ENCODE measurements at regions not wholly inside any gene's neighbourhood (a gene's known extent, or its start where the extent isn't known, plus 50 kb on each side); places are given as distances from the start of the nearest gene placed in this dataset.
"Not testable (repeated sequence)": the region's sequence is repeated elsewhere in the genome, so short reads cannot be mapped to it uniquely, and the experiment has no call there.

DNA sequence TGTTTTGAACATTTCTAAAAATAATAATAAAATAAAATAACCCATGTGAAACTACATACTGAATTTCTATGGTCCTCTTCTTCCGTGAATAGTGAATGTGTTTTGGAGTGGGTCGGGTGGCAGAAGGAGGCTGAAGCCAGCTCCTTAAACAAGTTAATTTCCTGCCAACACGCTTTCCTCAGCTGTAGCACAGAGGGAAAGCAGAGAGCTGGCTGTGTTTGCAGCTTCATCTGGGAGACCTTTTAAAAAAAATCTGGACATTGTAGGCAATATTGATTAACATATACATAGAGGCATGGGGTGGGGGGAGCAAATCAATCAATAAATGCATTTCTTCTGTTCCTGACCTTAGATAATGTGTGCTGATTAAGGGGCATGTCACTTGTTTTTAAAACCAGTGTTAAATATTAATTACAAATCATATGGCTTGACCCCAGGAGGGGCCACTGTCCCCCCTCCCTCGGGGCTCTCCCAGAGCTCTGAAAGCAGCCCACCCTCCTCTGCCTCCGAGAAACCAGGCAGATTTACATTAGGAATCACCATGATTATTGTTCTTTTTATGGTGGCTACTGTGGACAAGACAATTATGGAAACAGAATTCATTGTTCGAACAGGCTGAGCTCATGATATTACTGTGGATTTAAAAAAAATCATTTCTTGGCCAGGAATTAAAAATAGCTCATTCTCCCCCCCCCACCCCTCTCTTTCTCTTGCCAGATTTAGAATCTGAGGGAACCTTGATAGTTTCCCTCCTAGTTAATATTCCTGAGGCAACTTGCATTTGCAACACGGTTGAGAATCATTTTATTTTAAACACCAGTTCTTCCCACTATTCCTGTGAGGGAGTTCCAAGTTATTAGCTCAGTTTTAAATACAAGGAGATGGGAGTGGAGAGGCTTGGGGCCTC is 100.5 kb upstream of the CARD11 start:
- DNase-seq (ENCODE audit: low read depth in 2 of 2) = no peak
- TF ChIP-seq CTCF (conservative IDR thresholded peaks at IDR 0.05 in 1 of 2, IDR thresholded peaks at IDR 0.05 in 1 of 2; ENCODE audit: low read depth in 1 of 2, low read length in 2 of 2) (no peak), EZH2 (IDR thresholded peaks at IDR 0.05; ENCODE audit: low read length, missing control alignments) (no peak)
- Histone ChIP-seq H3K27ac (ENCODE audit: insufficient read depth, low read length) (no peak overlapping the region), H3K27me3 (ENCODE audit: control insufficient read depth, insufficient read depth, low read length) (no peaks in the 10 kb centered on the region), H4K20me1 (ENCODE audit: control insufficient read depth, extremely low read depth, insufficient read depth, low read length) (no peaks in the 10 kb centered on the region), H3K36me3 (ENCODE audit: control insufficient read depth, insufficient read depth, low read length) (no peaks in the 10 kb centered on the region), H3K9me3 (ENCODE audit: control insufficient read depth, insufficient read depth, low read depth, low read length) (no peaks in the 10 kb centered on the region), H2AFZ (ENCODE audit: low read length) (no peak overlapping the region), H3K9ac (ENCODE audit: insufficient read depth, low read length) (no peak overlapping the region), H3K4me3 (replicated peaks in 1 of 4; ENCODE audit: control extremely low read depth in 1 of 4, insufficient read depth in 1 of 4, low read depth in 3 of 4, low read length in 4 of 4) (no peak overlapping the region), H3K4me1 (ENCODE audit: control insufficient read depth, extremely low read depth, insufficient read depth, low read length) (no peaks in the 10 kb centered on the region), H3K79me2 (ENCODE audit: control insufficient read depth, insufficient read depth, low read length) (no peaks in the 10 kb centered on the region), H3K4me2 (ENCODE audit: extremely low read depth, insufficient read depth, low read length) (no peak overlapping the region)

DNA sequence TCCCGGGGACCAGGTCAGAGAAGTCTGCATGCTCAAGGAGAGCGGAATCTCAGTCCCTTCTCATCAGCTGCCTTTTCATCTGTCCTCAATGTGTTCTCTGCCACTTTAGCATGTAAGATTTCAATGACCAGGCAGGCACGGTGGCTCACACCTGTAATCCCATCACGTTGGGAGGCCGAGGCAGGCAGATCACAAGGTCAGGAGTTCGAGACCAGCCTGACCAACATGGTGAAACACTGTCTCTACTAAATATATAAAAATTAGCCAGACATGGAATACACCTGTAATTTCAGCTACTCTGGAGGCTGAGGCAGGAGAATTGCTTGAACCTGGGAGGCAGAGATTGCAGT is 101.1 kb upstream of the CARD11 start:
- not testable (repeated sequence) for H3K4me3 ChIP-seq (replicated peaks in 1 of 4; ENCODE audit: control extremely low read depth in 1 of 4, insufficient read depth in 1 of 4, low read depth in 3 of 4, low read length in 4 of 4); H3K79me2 ChIP-seq (ENCODE audit: control insufficient read depth, insufficient read depth, low read length); H3K36me3 ChIP-seq (ENCODE audit: control insufficient read depth, insufficient read depth, low read length); H3K4me1 ChIP-seq (ENCODE audit: control insufficient read depth, extremely low read depth, insufficient read depth, low read length); H3K27me3 ChIP-seq (ENCODE audit: control insufficient read depth, insufficient read depth, low read length); DNase-seq (ENCODE audit: low read depth in 2 of 2); H3K9me3 ChIP-seq (ENCODE audit: control insufficient read depth, insufficient read depth, low read depth, low read length); H3K9ac ChIP-seq (ENCODE audit: insufficient read depth, low read length); H3K27ac ChIP-seq (ENCODE audit: insufficient read depth, low read length); H3K4me2 ChIP-seq (ENCODE audit: extremely low read depth, insufficient read depth, low read length); H2AFZ ChIP-seq (ENCODE audit: low read length); H4K20me1 ChIP-seq (ENCODE audit: control insufficient read depth, extremely low read depth, insufficient read depth, low read length)

DNA sequence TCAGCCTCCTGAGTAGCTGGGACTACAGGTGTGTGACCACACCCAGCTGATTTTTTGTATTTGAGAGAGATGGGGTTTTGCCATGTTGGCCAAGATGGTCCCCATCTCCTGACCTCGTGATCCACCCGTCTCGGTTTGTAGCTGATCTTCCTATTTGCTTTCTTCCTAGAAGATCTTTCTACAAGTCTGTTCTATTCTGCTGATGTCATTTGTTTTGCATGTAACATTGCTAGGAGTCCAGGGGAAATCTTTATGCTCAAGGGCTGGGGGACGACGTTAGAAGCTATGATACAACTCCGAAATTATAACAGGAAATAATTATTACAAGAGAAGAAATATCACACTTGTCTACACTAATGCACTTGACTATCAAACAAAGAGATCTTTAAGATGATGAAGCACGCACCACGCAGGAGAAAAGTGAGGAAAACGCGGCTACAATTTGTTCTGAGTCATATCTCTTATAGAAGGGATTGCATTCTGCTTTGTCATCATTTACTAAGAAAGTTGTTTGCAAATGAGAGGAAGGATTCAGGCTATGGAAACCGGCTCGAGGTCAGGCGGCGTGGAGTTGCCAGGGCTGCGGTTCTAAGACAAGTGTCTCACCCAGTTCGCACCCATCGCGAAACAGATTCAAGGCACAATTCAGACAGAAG is 103.0 kb upstream of the CARD11 start:
- Histone ChIP-seq H3K4me3 (replicated peaks in 1 of 4; ENCODE audit: control extremely low read depth in 1 of 4, insufficient read depth in 1 of 4, low read depth in 3 of 4, low read length in 4 of 4) (no peak overlapping the region), H3K27me3 (ENCODE audit: control insufficient read depth, insufficient read depth, low read length) (no peaks in the 10 kb centered on the region), H3K4me1 (ENCODE audit: control insufficient read depth, extremely low read depth, insufficient read depth, low read length) (no peaks in the 10 kb centered on the region), H3K36me3 (ENCODE audit: control insufficient read depth, insufficient read depth, low read length) (no peaks in the 10 kb centered on the region), H3K27ac (ENCODE audit: insufficient read depth, low read length) (no peak overlapping the region), H4K20me1 (ENCODE audit: control insufficient read depth, extremely low read depth, insufficient read depth, low read length) (no peaks in the 10 kb centered on the region), H3K4me2 (ENCODE audit: extremely low read depth, insufficient read depth, low read length) (no peak overlapping the region), H2AFZ (ENCODE audit: low read length) (no peak overlapping the region), H3K79me2 (ENCODE audit: control insufficient read depth, insufficient read depth, low read length) (no peaks in the 10 kb centered on the region), H3K9ac (ENCODE audit: insufficient read depth, low read length) (no peak overlapping the region), H3K9me3 (ENCODE audit: control insufficient read depth, insufficient read depth, low read depth, low read length) (no peaks in the 10 kb centered on the region)
- peak; percentile 25 to 79 for DNase-seq (ENCODE audit: low read depth in 2 of 2)
- TF ChIP-seq EZH2 (IDR thresholded peaks at IDR 0.05; ENCODE audit: low read length, missing control alignments) (no peak), CTCF (conservative IDR thresholded peaks at IDR 0.05 in 1 of 2, IDR thresholded peaks at IDR 0.05 in 1 of 2; ENCODE audit: low read depth in 1 of 2, low read length in 2 of 2) (no peak)

- H3K27ac ChIP-seq (ENCODE audit: insufficient read depth, low read length); H4K20me1 ChIP-seq (ENCODE audit: control insufficient read depth, extremely low read depth, insufficient read depth, low read length); H3K4me1 ChIP-seq (ENCODE audit: control insufficient read depth, extremely low read depth, insufficient read depth, low read length); H3K27me3 ChIP-seq (ENCODE audit: control insufficient read depth, insufficient read depth, low read length); H2AFZ ChIP-seq (ENCODE audit: low read length); H3K36me3 ChIP-seq (ENCODE audit: control insufficient read depth, insufficient read depth, low read length); H3K4me3 ChIP-seq (replicated peaks in 1 of 4; ENCODE audit: control extremely low read depth in 1 of 4, insufficient read depth in 1 of 4, low read depth in 3 of 4, low read length in 4 of 4); DNase-seq (ENCODE audit: low read depth in 2 of 2); H3K79me2 ChIP-seq (ENCODE audit: control insufficient read depth, insufficient read depth, low read length); H3K4me2 ChIP-seq (ENCODE audit: extremely low read depth, insufficient read depth, low read length); H3K9ac ChIP-seq (ENCODE audit: insufficient read depth, low read length); H3K9me3 ChIP-seq (ENCODE audit: control insufficient read depth, insufficient read depth, low read depth, low read length): not testable (repeated sequence)
Observed at GRCh38 chr7:3148471-3148870, 104.8 kb upstream of the CARD11 start.

Measured in fibroblast of lung (primary cell).